Stimulated activated effector memory CD8-positive, alpha-beta T cell treated with anti-CD3 and anti-CD28 coated beads, Interleukin-12 subunit alpha, Interleukin-12 subunit beta, amount 100 ng/mL, for 72 hours (primary cell): ENCODE measurements at regions not wholly inside any gene's neighbourhood (a gene's known extent, or its start where the extent isn't known, plus 50 kb on each side); places are given as distances from the start of the nearest gene placed in this dataset.
"Not testable (repeated sequence)": the region's sequence is repeated elsewhere in the genome, so short reads cannot be mapped to it uniquely, and the experiment has no call there.

Experiments used
- ATAC-seq: fragments of 150-1000 bp; cut with Tn5 transposase; 2 replicates; pipeline ENCODE4 v1.10.0; 2021
- DNase-seq, 2 donors: peaks; one replicate each; pipeline ENCODE4 v3.0.0; 2021 to 2022; ENCODE audit warnings: low spot score in 2 of 2
- H3K27ac Mint-ChIP-seq: one replicate; pipeline ENCODE4 v1.8.0; 2022; ENCODE audit warnings: mild to moderate bottlenecking, mixed read lengths
- H3K36me3 Mint-ChIP-seq: one replicate; pipeline ENCODE4 v1.8.0; 2022; ENCODE audit warnings: mild to moderate bottlenecking, mixed read lengths
- H3K4me1 Mint-ChIP-seq: one replicate; pipeline ENCODE4 v1.8.0; 2022; ENCODE audit warnings: mixed read lengths
- H3K4me3 Mint-ChIP-seq: one replicate; pipeline ENCODE4 v1.8.0; 2022; ENCODE audit warnings: mild to moderate bottlenecking, mixed read lengths
- H3K9me3 Mint-ChIP-seq: one replicate; pipeline ENCODE4 v1.8.0; 2022; ENCODE audit warnings: mixed read lengths

DNA sequence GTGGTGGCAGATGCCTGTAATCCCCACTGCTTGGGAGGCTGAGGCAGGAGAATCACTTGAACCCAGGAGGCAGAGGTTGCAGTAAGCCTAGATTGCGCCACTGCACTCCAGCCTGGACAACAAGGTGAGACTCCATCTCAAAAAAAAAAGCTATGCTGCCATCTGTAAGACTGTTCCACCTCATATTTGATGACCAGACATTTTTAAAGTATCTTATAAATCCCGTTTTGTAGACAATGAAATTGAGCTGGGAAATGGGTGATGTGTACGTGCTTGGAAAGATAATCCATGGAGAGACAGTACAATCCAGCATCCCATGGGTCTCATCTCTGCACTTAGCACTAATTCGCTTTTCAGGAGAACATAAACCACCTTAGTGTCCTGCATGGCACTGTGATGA lies 126.5 kb upstream of the ATP5MC3 start:
- no peak overlapping the region for H3K27ac Mint-ChIP-seq
- H3K4me1 Mint-ChIP-seq, result no peaks in the 10 kb centered on the region
- DNase-seq, result no peak

GRCh38 chr2:175304541-175304940 lies 123.0 kb upstream of the ATP5MC3 start:
- Mint-ChIP-seq H3K9me3 (no peaks in the 10 kb centered on the region), H3K4me3 (no peak overlapping the region), H3K27ac (no peak overlapping the region), H3K4me1 (no peaks in the 10 kb centered on the region), H3K36me3 (no peaks in the 10 kb centered on the region)
- no peak for ATAC-seq
- DNase-seq, result no peak

More for the DNA sequence above, 126.5 kb upstream of the ATP5MC3 start:
- Mint-ChIP-seq H3K4me3 (no peak overlapping the region), H3K9me3 (no peaks in the 10 kb centered on the region), H3K36me3 (no peaks in the 10 kb centered on the region)
- no peak for ATAC-seq

DNA sequence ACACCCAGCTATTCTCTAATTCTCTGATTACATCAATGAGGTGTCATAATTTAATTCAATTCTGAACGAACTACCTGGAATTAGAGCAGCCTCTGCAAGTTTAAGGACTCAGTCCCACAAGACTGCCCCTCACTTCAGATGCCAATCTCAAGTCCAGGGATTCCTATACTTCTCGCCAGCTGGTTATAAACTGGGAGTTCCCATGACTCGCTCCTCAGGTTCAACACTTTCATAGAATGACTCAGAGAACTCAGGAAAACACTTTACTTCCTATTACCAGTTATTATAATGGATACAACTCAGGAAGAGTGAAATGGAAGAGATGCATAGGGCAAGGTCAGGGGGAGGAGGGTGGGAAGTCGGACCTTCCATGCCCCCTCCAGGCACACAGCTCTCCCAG lies 112.3 kb upstream of the ATP5MC3 start:
- H3K9me3 Mint-ChIP-seq, result no peaks in the 10 kb centered on the region
- no peaks in the 10 kb centered on the region for H3K36me3 Mint-ChIP-seq
- peak overlapping the region; percentile 29 for H3K27ac Mint-ChIP-seq
- ATAC-seq (no peak), DNase-seq (no peak)
- H3K4me3 Mint-ChIP-seq, result no peak overlapping the region
- H3K4me1 Mint-ChIP-seq, result no peaks in the 10 kb centered on the region

- DNase-seq (no peak), ATAC-seq (no peak)
- Mint-ChIP-seq H3K9me3 (no peaks in the 10 kb centered on the region), H3K4me3 (no peak overlapping the region), H3K36me3 (no peaks in the 10 kb centered on the region), H3K27ac (peak overlapping the region; percentile 29), H3K4me1 (no peaks in the 10 kb centered on the region)
Measured at GRCh38 chr2:175293195-175293594, 111.7 kb upstream of the ATP5MC3 start.

GRCh38 chr2:175282886-175283285 lies 101.4 kb upstream of the ATP5MC3 start:
- Mint-ChIP-seq H3K9me3 (no peaks in the 10 kb centered on the region), H3K27ac (no peak overlapping the region), H3K36me3 (no peaks in the 10 kb centered on the region), H3K4me3 (no peak overlapping the region), H3K4me1 (no peaks in the 10 kb centered on the region)
- ATAC-seq (no peak), DNase-seq (no peak)

- H3K36me3 Mint-ChIP-seq, result no peaks in the 10 kb centered on the region
- no peak overlapping the region for H3K4me3 Mint-ChIP-seq
- H3K9me3 Mint-ChIP-seq, result no peaks in the 10 kb centered on the region
- DNase-seq, result no peak
- H3K4me1 Mint-ChIP-seq, result no peaks in the 10 kb centered on the region
- no peak overlapping the region for H3K27ac Mint-ChIP-seq
- ATAC-seq, result peak; percentile 81
Measured at GRCh38 chr2:175282300-175282699, 100.8 kb upstream of the ATP5MC3 start.

- DNase-seq (no peak), ATAC-seq (no peak)
- no peak overlapping the region for H3K27ac Mint-ChIP-seq
- no peaks in the 10 kb centered on the region for H3K9me3 Mint-ChIP-seq
- H3K4me1 Mint-ChIP-seq, result no peaks in the 10 kb centered on the region
- no peak overlapping the region for H3K4me3 Mint-ChIP-seq
- no peaks in the 10 kb centered on the region for H3K36me3 Mint-ChIP-seq
Measured at GRCh38 chr2:175277772-175278171, 96.3 kb upstream of the ATP5MC3 start.

GRCh38 chr2:175275539-175275938 lies 94.0 kb upstream of the ATP5MC3 start:
- no peak overlapping the region for H3K4me3 Mint-ChIP-seq
- DNase-seq (no peak), ATAC-seq (no peak)
- H3K36me3 Mint-ChIP-seq, result no peaks in the 10 kb centered on the region
- H3K4me1 Mint-ChIP-seq, result no peaks in the 10 kb centered on the region
- H3K9me3 Mint-ChIP-seq, result no peaks in the 10 kb centered on the region
- no peak overlapping the region for H3K27ac Mint-ChIP-seq

DNA sequence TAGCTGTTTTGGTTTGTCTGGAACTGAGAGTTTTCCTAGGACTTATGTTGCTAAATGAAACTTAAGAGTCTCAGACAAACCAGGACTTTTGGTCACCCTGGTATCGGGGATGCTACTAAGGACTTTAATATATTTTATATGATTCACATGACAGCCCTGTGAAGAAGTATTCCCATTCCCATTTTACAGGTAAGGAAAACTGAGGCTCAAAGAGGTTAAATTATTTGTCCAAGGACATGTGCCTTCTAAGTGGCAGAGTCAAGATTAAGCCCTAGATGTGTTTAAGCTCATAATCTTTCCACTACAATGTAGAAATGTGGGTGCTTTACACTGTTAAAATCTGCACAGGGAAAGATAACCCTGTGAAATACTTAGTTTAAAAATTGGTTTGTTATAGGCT lies 77.7 kb upstream of the ATP5MC3 start:
- H3K4me1 Mint-ChIP-seq, result no peaks in the 10 kb centered on the region
- ATAC-seq (no peak), DNase-seq (no peak)
- no peaks in the 10 kb centered on the region for H3K36me3 Mint-ChIP-seq
- no peak overlapping the region for H3K4me3 Mint-ChIP-seq
- H3K9me3 Mint-ChIP-seq, result no peaks in the 10 kb centered on the region
- no peak overlapping the region for H3K27ac Mint-ChIP-seq

DNA sequence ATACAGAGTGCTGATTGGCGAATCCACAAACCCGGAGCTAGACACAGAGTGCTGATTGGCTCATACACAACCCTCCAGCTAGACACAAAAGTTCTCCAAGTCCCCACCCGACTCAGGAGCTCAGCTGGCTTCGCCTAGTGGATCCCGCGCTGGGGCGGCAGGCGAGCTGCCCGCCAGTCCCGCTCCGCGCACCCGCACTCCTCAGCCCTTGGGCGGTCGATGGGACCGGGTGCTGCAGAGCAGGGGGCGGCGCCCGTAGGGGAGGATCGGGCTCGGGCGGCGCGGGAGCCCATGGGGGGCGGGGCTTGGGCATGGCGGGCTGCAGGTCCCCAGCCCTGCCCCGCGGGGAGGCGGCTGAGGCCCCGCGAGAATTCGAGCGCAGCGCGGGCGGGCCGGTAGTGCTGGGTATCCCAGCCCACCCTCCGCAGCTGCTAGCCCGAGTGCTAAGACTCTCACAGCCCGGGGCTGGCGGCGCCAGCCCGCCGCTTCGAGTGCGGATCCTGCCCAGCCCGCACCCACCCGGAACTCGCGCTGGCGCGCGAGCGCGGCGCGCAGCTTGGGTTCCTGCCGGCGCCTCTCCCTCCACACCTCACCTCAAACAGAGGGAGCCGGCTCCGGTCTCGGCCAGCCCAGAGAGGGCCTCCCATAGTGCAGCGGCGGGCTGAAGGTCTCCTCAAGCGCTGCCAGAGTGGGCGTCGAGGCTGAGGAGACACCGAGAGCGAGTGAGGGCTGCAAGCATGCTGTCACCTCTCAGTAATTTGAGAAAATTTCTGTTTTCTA lies 75.5 kb upstream of the ATP5MC3 start:
- no peaks in the 10 kb centered on the region for H3K4me1 Mint-ChIP-seq
- DNase-seq (no peak), ATAC-seq (peak; percentile 43)
- no peak overlapping the region for H3K27ac Mint-ChIP-seq
- no peaks in the 10 kb centered on the region for H3K9me3 Mint-ChIP-seq
- H3K36me3 Mint-ChIP-seq, result no peaks in the 10 kb centered on the region
- no peak overlapping the region for H3K4me3 Mint-ChIP-seq

DNA sequence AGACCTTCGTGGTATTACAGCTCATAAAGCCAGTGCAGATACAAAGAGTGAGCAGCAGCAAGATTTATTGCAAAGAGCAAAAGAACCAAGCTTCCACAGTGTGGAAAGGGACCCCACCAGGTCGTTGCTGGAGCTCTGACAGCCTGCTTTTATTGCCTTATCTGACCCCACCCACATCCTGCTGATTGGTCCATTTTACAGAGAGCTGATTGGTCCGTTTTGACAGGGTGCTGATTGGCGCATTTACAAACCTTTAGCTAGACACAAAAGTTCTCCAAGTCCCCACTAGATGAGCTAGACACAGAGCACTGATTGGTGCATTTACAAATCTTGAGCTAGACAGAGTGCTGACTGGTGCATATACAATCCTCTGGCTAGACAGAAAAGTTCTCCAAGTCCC lies 74.9 kb upstream of the ATP5MC3 start:
- not testable (repeated sequence) for H3K36me3 Mint-ChIP-seq, H3K9me3 Mint-ChIP-seq, ATAC-seq, H3K4me1 Mint-ChIP-seq, H3K4me3 Mint-ChIP-seq, DNase-seq, H3K27ac Mint-ChIP-seq

- Mint-ChIP-seq H3K9me3 (no peaks in the 10 kb centered on the region), H3K4me3 (no peak overlapping the region), H3K4me1 (no peaks in the 10 kb centered on the region), H3K36me3 (no peaks in the 10 kb centered on the region), H3K27ac (no peak overlapping the region)
- ATAC-seq (no peak), DNase-seq (no peak)
Measured at GRCh38 chr2:175253871-175254270, 72.4 kb upstream of the ATP5MC3 start.

DNA sequence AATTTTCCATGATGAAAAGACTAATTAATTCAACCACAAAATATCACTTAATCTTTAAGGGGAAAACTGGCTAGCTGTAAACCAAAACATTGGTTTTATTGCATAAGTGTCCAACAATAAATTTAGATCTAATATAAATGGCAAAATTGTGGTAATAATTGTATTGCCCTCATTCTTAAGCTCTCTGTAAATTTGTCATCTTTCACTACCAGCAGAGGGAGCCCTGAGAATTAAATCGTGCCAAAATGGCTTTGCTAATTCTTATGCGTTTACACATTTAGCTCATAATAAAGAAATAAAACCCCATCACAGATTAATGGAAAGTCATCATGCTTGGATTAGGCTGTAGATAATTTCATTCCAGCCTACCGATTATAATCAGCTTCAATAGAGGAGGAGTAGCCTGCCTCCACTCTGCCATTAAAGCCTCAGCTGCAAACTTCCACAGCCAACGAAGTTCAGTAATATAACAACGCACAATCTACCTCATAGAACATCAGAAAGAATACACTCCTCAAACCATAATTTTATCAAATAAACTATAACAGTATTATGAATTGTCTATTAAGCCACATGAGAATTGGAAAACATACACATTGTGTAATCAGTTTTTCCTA lies 70.0 kb upstream of the ATP5MC3 start:
- Mint-ChIP-seq H3K4me1 (peaks cover 6% of the 10 kb centered on the region), H3K9me3 (no peaks in the 10 kb centered on the region), H3K36me3 (no peaks in the 10 kb centered on the region), H3K4me3 (no peak overlapping the region), H3K27ac (no peak overlapping the region)
- no peak for ATAC-seq
- no peak for DNase-seq

- no peak for ATAC-seq
- Mint-ChIP-seq H3K9me3 (no peaks in the 10 kb centered on the region), H3K27ac (no peak overlapping the region), H3K36me3 (no peaks in the 10 kb centered on the region), H3K4me3 (no peak overlapping the region), H3K4me1 (peaks cover 6% of the 10 kb centered on the region)
- DNase-seq, result no peak
Measured at GRCh38 chr2:175247159-175247558, 65.6 kb upstream of the ATP5MC3 start.

- H3K4me1 Mint-ChIP-seq, result peaks cover 6% of the 10 kb centered on the region
- H3K4me3 Mint-ChIP-seq, result no peak overlapping the region
- DNase-seq (no peak), ATAC-seq (no peak)
- H3K36me3 Mint-ChIP-seq, result no peaks in the 10 kb centered on the region
- H3K9me3 Mint-ChIP-seq, result peaks cover 7% of the 10 kb centered on the region
- H3K27ac Mint-ChIP-seq, result no peak overlapping the region
Measured at GRCh38 chr2:175244697-175245096, 63.2 kb upstream of the ATP5MC3 start.

GRCh38 chr2:175241691-175242090 lies 60.2 kb upstream of the ATP5MC3 start:
- H3K27ac Mint-ChIP-seq, result no peak overlapping the region
- ATAC-seq (no peak), DNase-seq (no peak)

More at GRCh38 chr2:175241691-175242090, 60.2 kb upstream of the ATP5MC3 start:
- peaks cover 8% of the 10 kb centered on the region for H3K9me3 Mint-ChIP-seq
- no peaks in the 10 kb centered on the region for H3K36me3 Mint-ChIP-seq
- H3K4me3 Mint-ChIP-seq, result no peak overlapping the region
- no peaks in the 10 kb centered on the region for H3K4me1 Mint-ChIP-seq
